GM21737 (cell line): ENCODE measurements at regions not wholly inside any gene's neighbourhood (a gene's known extent, or its start where the extent isn't known, plus 50 kb on each side); places are given as distances from the start of the nearest gene placed in this dataset.

ENCODE experiments used
- ATAC-seq: cut with Tn5 transposase; IDR thresholded peaks from one replicate; pipeline ENCODE4 v1.9.1; 2021; ENCODE audit warnings: mild to moderate bottlenecking, moderate library complexity; ENCODE audit not compliant: unreplicated experiment

DNA sequence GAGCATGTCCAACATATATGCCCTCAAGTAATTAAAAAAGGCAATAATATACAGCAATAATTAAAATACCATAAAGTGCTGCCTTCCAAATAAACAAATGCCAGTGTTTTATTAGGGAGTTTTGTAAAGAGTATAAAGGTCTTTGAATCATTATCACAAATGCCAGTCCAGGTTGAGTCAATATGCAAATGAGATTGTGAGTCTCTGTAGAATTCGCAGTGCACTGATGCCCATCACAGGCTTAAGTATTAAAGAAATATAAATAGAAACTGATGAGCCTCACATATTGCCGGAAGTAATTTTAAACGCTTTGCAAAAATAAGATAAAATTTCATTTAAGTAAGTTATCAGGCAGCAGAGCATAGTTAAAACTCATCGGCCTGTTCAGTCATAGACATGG is 205.0 kb upstream of the TECRL start:
- no peak for ATAC-seq

DNA sequence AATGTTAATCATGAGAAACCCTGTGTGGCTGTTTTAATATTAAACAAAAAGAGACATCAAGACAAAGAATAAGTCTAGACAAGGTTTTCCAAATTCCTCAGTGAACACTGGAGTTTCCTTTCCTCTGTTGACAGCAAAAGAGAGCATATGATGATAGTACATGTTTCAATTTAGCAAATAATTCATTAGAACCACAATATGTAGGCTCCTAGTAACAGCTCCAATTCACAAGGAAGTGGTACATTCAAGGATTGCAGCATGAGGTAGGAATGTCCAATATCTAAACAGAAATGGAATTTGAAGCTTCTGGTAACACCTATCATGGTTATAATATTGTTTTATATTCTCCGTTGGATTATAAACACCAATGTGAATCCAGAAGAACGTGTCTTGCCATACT is 203.8 kb upstream of the TECRL start:
- ATAC-seq, result no peak

DNA sequence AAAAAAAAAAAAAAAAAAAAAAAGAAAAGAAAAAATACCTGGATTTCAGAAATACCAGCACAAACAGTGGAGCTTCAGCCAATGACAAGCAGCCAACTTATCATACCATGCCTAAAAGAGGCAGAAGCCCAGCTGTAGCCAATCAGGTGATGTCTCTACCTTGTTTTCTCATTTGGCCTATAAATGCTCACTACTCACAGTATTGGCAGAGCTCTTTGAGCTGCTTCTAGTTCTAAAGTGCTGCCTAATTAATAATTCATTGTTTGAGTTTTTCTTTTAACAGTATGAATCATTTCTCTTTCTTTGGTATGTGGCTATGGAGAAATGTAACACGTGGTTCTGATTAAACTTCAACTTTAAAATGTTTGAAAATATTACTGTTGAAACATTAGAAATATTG is 188.8 kb upstream of the TECRL start:
- no peak for ATAC-seq

DNA sequence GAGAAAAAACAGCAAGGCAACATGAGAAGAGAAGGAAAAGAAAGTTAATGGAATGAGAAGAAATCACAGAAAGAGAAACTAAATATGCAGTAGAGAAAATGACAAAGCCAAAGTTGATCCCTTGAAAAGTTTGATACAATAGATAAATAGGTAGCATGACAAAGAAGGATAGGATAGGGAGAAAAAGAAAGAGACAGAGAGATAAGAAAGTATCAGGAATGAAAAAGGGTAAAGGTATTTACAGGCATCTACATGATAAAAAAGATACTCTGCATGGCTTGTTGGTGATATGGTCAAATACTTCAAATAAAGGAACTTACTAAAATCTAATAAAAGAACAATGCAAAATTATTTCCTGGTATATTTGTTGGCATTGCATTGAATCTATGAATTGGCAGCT is 185.5 kb upstream of the TECRL start:
- no peak for ATAC-seq

DNA sequence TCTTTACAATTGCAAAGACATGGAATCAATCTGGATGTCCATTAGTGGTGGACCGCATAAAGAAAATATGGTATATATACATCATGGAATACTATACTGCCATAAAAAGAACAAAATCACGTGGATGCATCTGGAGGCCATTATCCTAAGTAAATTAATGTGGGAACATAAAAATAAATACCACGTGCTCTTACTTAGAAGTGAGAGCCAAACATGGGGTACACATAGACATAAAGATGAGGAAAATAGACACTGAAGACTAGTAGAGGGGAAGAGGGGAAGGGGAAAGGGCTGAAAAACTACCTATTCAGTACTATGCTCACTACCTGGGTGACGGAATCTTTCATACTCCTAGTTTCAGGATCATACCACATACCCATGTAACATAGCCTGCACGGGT is 179.3 kb upstream of the TECRL start:
- no peak for ATAC-seq

DNA sequence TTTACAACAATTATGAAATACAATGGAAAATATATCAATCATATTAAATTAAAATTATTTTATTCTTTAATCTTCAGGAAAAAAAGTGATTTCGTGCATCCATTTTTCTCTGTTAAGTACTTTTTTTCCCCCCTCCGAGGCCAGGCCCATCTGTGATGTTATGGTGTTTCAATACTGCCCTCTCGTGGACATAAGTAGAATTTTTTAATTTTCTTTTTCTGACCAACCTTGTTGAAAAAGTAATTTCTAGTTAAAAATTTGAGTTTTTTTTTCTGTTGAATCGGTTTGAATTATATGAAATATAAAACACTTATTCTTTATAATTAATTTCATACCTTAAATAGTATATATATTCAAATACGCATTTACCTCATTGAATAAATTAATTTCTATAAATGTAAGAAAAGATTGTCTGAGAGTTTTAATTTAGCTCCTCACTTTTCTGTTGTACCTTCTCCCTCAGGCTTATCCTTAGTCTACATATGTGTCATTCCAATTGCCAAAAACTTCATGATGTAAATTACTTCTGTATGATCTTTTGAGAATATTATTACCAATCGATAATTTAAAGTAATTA is 175.8 kb upstream of the TECRL start:
- peak; percentile 62 for ATAC-seq

DNA sequence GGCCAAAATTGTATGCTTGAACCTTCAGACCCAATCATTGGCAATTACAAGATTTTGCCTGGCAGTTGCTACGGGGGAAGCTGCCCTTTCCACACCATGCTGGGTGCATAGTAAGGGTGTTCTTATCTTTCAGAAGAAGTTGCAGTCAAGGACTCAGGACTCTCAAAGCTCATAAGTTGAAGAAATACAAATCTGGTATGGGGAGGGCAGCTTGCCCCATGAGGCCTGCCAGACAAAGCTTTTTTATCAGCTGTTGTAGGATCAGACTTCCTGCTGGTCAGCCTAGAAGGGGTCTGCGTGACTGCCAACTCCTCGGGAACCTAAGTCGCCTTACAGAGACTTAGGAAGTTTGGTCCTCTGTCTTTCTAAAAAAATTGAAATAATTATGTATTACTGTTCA is 174.9 kb upstream of the TECRL start:
- ATAC-seq, result no peak

DNA sequence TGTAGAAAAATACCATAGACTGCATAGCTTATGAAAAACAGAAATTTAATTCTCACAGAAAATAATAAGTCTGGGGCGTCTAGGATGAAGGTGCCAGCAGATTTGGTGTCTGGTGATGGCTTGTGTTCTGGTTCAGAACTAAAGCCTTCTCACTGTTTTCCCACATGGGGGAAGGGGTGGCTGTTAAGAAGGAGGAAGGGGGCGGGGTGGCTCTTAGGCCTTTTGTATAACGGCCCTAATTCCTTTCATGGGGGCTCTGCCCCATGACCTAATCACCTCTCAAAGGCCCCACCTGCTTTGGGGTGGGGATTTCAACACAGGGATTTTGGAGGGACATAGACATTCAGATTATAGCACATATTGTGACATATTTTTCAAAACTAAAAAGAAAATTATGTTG is 173.2 kb upstream of the TECRL start:
- no peak for ATAC-seq

DNA sequence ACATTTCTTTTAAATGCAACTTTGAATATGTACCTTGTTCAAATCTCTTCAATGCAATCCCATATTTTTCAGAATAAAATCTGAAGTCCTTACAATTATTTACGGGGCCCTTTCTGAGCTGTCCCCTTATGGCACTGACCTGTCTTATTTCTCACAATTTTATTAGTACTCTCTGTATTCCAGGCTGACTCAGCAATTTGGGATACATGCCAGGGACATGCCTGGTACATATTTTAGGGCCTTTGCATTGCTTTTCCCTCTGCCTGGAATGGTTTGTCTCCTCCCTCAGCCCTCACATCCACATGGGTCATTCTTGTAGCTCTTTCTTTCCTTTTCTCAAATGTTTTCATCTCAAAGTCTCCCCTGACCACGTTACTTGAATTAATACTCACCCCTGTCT is 172.2 kb upstream of the TECRL start:
- no peak for ATAC-seq

DNA sequence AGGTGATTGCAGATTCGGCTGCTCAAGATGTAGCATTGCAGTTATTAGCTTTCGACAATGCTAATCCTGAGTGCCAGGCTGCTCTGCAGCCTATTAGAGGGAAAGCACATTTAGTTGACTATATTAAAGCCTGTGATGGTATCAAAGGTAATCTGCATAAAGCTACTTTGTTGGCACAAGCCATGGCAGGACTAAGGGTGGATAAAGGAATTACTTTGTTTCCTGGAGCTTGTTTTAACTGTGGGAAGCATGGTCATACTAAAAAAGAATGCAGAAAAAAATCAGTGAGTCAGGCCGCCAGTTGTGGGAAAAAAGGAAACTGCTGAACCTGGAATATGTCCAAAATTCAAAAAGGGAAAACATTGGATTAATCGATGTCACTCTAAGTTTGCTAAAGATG is 154.9 kb upstream of the TECRL start:
- no peak for ATAC-seq

DNA sequence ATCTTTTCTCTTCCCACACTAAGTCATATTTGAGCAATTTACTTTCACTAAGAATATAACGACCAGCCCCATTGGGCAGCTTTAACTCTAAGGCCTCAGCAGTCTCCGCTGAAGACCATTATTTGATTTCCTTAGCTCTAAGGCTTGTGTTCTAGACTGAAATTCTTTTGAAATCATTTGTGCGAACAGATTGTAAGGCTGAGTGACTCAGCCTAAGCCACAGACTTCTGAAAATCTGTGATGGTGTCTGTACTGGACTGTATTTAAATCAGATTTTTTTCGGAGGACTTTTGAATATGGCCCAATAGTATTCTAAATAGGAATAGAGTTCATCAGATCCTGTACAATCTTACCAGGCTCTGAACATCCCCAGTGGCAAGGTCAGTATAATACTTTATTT is 150.3 kb upstream of the TECRL start:
- ATAC-seq, result no peak

DNA sequence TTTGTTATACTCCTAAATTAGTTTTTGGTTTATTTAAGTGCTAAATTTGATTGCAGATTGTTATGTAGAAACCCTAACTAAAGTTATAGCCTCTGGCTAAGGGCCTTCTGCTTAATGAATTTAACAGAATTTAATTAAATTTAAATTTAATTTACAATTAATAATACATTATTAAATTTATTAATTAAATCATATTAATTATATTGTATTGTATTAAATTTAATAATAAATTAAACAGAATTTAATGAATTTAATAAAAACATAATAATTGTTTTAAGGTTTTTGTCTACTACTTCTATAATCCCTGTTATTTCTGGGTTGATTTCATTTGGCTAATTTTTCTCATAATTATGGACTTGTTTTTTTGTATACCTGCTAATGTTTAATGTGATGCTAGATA is 141.9 kb upstream of the TECRL start:
- no peak for ATAC-seq

DNA sequence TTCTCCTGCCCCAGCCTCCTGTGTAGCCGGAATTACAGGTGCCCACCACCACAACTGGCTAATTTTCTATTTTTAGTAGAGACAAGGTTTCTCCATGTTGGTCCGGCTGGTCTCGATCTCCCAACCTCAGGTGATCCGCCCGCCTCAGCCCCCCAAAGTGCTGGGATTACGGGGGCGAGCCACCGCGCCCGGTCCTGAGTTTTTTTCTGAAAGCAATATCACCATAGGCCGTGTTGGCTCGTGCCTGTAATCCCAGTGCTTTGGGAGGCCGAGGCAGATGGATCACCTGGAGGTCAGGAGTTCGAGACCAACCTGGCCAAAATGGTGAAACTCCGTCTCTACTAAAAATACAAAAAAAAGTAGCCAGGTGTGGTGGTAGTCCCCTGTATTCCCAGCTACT is 136.3 kb upstream of the TECRL start:
- ATAC-seq, result no peak

DNA sequence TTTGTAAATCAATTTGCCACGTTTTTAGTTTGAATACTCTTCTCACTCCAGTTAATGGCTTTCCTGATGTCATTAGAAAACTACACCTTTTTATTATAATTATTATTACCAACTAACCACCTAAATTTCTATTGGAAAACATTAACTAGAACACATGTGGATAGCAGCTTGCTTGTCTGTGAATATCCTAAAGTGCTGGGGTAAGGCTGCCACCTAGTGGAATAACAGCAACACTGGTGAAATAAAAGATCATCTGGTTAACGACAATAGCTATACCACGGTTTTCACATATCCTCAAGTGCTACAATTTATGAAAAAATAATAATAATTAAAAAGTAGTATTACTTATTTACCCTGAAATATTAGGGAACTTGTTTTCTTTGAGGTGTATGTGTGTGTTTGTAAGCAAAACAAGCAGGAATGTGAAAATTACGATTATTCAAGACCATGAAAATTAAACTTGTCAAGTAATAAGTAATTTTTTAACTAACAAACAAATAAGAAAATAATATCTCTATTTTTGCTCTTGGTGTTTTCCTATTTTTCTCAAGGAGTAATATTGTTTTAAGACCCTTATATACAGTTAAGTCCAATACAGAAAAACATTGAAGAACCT is 130.1 kb upstream of the TECRL start:
- peak; percentile 82 for ATAC-seq

DNA sequence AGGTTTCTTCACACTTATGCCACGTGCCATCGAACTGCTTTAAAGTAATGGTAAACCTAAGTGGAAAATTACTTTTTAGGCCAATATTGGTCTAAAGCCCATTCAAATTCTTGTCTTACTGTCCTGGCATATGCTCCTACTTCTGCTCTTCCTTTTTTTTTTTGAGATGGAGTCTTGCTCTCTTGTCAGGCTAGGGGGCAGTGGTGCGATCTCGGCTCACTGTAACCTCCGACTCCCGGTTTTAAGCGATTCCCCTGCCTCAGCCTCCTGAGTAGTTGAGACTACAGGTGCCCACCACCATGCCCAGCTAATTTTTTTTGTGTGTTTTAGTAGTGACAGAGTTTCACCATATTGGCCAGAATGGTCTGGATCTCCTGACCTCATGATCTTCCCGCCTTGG is 129.0 kb upstream of the TECRL start:
- no peak for ATAC-seq

DNA sequence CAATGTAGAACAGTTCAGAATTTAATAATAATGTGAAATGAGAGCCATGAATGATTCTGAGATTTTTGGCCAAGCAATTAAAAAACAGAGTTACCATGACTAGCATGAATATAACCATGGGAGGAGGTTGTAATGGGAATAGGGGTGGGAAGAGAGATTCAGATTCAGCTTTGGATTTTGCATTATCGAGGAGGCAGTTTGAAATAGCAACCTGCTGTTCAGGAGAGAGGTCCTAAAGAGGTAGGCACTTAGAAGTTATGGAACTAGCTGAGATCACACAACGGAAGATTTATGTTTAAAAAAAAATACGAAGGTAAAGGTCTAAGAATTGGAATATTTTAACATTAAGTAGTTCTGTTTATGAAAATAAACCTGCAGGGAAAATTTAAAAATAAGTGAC is 124.4 kb upstream of the TECRL start:
- no peak for ATAC-seq

DNA sequence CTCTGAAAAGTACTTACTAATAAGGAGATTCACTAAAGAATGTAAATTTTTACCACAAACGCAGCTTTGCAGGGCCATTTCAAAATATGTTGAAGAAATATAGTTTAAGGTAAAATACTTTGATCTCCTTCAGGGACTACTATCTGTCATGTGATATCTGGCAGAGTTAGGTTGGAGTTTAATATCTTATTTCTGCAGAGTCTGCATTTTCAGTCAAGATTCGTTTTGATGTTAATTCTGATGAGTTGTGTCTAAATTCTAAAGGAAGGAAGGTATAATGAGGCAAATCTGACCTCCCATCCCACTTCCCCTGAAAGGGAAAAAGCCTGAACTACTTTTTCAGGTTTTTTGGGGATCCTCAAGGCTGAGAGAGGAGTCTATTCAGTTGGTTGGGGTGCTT is 123.9 kb upstream of the TECRL start:
- ATAC-seq, result no peak

DNA sequence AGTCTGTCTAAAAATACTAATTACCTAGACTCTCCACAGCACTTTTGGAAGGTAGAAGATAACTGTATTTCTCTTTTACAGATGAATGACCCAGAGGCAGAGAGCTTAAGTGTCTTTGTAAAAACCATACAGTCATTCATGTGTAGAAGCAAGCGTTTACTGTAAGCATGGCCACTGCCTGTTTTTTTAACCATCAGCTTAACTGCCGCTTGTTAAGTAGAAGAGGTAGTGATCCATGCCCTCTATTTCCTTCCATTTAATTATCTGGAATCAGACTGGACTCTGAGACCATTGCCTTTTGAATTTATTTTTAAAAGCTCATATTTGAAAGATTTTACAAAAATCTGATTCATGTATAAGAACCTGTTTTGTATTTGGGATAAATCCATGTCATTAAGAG is 111.2 kb upstream of the TECRL start:
- no peak for ATAC-seq

DNA sequence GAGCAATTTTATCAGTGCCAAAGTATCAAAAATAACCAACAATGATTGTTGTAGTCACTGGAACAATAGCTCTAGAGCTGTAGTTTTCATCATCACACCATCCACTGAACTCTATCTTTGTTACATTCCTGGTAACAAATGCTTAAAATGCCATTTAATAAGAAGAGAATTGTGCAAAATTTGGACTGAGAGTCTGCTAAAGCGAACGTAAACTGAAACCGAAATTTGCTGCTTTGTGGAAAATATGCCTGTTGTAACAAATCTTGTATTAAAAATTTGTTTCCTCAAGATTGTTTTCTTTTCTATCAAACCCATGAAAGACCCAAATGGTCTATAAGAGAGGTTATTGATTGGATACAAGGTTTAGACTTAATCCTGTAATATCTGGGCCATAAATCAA is 109.3 kb upstream of the TECRL start:
- ATAC-seq, result no peak

DNA sequence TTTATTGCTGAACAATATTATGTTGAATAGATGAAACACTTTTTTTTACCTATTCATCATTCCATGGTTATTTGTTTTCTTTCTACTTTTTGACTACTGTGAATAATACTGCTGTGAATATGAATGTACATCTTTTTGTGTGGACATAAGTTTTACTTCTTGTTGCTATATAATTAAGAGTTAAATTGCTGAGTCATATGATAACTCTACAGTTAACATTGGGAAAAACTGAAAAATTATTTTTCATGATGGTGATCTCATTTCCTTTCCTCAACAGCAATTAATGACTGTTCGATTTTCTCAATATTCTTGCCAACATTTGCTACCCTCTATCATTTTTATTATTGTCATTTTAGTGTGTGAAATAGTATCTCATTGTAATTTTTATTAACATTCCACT is 106.9 kb upstream of the TECRL start:
- no peak for ATAC-seq

DNA sequence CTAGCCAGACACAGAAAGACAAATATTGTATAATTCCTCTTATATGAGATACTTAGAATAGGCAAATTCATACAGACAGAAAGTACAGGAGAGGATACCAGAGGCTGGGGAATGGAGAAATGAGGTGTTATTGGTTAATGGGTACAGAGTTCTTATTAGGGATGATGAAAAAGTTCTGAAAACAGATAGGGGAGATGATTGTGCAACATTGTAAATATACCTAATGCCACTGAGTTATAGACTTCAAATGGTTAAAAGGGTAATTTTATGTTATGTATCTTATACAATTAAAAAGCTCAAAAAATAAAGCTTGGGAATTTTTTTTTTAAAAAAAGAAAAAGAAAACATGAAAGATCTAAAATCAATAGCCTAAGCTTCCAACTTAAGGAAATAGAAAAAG is 98.8 kb upstream of the TECRL start:
- no peak for ATAC-seq

DNA sequence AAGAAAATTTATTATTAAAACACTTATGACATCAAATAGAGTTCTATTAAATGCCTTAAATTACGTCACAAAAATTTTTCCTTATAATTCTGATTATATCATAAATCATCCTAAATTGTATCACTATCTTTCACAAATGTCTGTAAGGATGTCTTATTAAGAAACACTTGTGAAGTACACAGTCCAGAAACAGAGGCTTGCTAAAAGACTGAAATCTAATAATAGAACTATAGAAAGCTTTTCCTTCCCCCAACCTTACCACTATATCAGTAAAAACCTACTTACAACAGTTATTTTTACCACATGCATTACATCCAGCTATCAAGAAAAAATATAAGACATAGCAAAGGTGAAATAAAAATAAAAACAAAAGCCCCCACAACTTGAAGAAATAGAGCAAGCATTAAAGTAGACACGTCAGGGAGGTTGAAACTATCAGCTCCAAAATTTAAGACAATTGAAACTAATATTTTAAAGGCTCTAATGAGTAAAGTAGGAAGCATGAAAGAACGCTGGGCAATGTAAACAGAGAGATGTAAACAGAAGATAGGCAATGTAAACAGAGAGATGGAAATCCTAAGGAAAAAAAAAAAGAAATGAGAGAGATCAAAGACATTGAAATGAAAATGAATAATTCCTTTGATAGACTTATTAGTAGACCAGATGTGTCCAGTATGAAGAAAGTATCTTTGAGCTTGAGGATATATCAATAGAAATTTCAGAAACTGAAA is 94.9 kb upstream of the TECRL start:
- ATAC-seq, result no peak

DNA sequence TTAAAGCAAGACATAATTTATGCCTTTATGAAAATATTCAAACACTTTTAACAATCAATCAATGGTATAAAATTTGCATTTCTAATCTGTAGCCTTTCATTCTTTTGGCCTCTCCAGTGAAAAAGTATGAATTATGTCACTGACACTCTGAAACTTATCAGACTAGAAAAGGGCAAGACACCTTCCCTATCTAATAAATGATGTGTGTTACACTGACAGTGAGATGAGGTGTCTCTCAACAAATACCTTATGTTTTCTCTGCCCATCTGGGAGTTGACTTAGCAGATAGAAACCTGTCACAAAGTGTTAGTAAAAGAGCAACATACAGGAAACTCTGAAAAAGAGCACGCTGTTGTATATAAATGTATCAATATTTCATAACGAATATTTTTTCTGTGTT is 94.2 kb upstream of the TECRL start:
- no peak for ATAC-seq
